CD8-positive, alpha-beta memory T cell (primary cell): ENCODE measurements at regions not wholly inside any gene's neighbourhood (a gene's known extent, or its start where the extent isn't known, plus 50 kb on each side); places are given as distances from the start of the nearest gene placed in this dataset.

ENCODE experiments used
- CTCF ChIA-PET: fragments of 350-600 bp; sonication (Branson Sonifier 250); formaldehyde crosslinking; loops from one replicate; lab custom pipeline; 2021; ENCODE audit warnings: antibody characterized with exemption; lab: Charles Lee
- POLR2A ChIA-PET: fragments of 350-600 bp; sonication (Branson Sonifier 250); formaldehyde crosslinking; loops from one replicate; lab custom pipeline; 2021; ENCODE audit warnings: antibody characterized with exemption; lab: Charles Lee
- DNase-seq, 5 donors: peaks; one replicate each; pipeline versions ENCODE4 v3.0.0 to v3.0.0-alpha.2; 2020 to 2022; ENCODE audit warnings: mixed read lengths in 1 of 5
- H3K27ac ChIP-seq: one replicate; pipeline ENCODE4 v1.7.0; 2013; ENCODE audit warnings: low read depth, mild to moderate bottlenecking, low read length, moderate library complexity
- H3K27me3 ChIP-seq: 2 replicates; pipeline ENCODE4 v1.7.0; 2013; ENCODE audit warnings: low read length, mild to moderate bottlenecking; ENCODE audit not compliant: insufficient read depth, poor library complexity, severe bottlenecking
- H3K36me3 ChIP-seq: 2 replicates; pipeline ENCODE4 v1.7.0; 2013; ENCODE audit warnings: mild to moderate bottlenecking, low read length, moderate library complexity; ENCODE audit not compliant: insufficient read depth
- H3K4me1 ChIP-seq: 2 replicates; pipeline ENCODE4 v1.7.0; 2013; ENCODE audit warnings: mild to moderate bottlenecking, low read length, moderate library complexity; ENCODE audit not compliant: insufficient read depth
- H3K4me3 ChIP-seq: 2 replicates; pipeline ENCODE4 v1.7.0; 2013; ENCODE audit warnings: mild to moderate bottlenecking, low read length
- H3K9me3 ChIP-seq: 2 replicates; pipeline ENCODE4 v1.7.0; 2013; ENCODE audit warnings: mild to moderate bottlenecking, low read length
- H3K27ac Mint-ChIP-seq, 8 donors: one replicate each; pipeline ENCODE4 v1.8.0; 2020 to 2021; ENCODE audit warnings: mixed read lengths in 8 of 8, mild to moderate bottlenecking in 6 of 8, inconsistent platforms in 3 of 8, moderate library complexity in 3 of 8
- H3K27me3 Mint-ChIP-seq, 2 donors: one replicate each; pipeline ENCODE4 v1.8.0; 2020 to 2021; ENCODE audit warnings: mixed read lengths in 2 of 2, mild to moderate bottlenecking in 1 of 2, moderate library complexity in 1 of 2
- H3K36me3 Mint-ChIP-seq, 3 donors: one replicate each; pipeline ENCODE4 v1.8.0; 2020 to 2021; ENCODE audit warnings: mixed read lengths in 3 of 3, inconsistent platforms in 1 of 3, mild to moderate bottlenecking in 1 of 3
- H3K4me1 Mint-ChIP-seq, 3 donors: one replicate each; pipeline ENCODE4 v1.8.0; 2020 to 2021; ENCODE audit warnings: mixed read lengths in 3 of 3, inconsistent platforms in 1 of 3, mild to moderate bottlenecking in 1 of 3
- H3K4me3 Mint-ChIP-seq, 7 donors: one replicate each; pipeline ENCODE4 v1.8.0; 2020 to 2021; ENCODE audit warnings: mixed read lengths in 7 of 7, mild to moderate bottlenecking in 6 of 7, moderate library complexity in 4 of 7, inconsistent platforms in 2 of 7
- H3K9me3 Mint-ChIP-seq, 5 donors: one replicate each; pipeline ENCODE4 v1.8.0; 2020 to 2022; ENCODE audit warnings: mixed read lengths in 5 of 5, mild to moderate bottlenecking in 3 of 5, moderate library complexity in 2 of 5, inconsistent platforms in 1 of 5

DNA sequence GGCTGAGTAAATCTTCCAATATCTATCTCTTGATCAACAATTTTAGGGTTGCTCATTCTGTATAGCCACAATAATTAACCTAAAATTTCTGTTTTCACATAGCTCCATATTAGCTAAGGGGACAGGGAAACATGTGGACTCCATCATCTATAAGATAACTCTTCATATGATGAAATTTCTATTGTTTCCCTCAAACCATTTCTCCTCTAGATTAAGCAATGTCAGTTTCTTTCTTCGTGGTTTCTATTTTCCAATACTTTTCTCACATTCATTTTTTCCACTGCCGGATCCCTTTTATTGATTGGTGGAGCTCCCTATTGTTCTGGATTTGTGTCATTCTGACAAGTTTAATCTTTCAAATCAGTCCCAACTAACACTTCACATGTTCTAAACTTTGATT lies 1221.3 kb upstream of the ZEB2 start:
- POLR2A ChIA-PET, result no interaction called here
- no peaks in the 10 kb centered on the region for H3K36me3 Mint-ChIP-seq

GRCh38 chr2:145740302-145740701 lies 1220.4 kb upstream of the ZEB2 start:
- Histone ChIP-seq H3K27me3 (no peaks in the 10 kb centered on the region), H3K4me1 (no peaks in the 10 kb centered on the region), H3K36me3 (no peaks in the 10 kb centered on the region), H3K9me3 (no peaks in the 10 kb centered on the region), H3K4me3 (no peak overlapping the region), H3K27ac (no peak overlapping the region)
- Mint-ChIP-seq H3K27me3 (no peaks in the 10 kb centered on the region), H3K9me3 (peaks cover 0 to 3% (median 2%) of the 10 kb centered on the region in 5 donors), H3K4me1 (no peaks in the 10 kb centered on the region), H3K36me3 (no peaks in the 10 kb centered on the region), H3K4me3 (no peak overlapping the region), H3K27ac (no peak overlapping the region)
- ChIA-PET CTCF (no interaction called here), POLR2A (no interaction called here)
- no peak for DNase-seq

More for the DNA sequence above, 1221.3 kb upstream of the ZEB2 start:
- Mint-ChIP-seq H3K27ac (no peak overlapping the region), H3K4me1 (no peaks in the 10 kb centered on the region), H3K4me3 (no peak overlapping the region), H3K27me3 (no peaks in the 10 kb centered on the region), H3K9me3 (peaks cover 0 to 3% (median 0%) of the 10 kb centered on the region in 5 donors)
- Histone ChIP-seq H3K9me3 (no peaks in the 10 kb centered on the region), H3K4me1 (no peaks in the 10 kb centered on the region), H3K27me3 (no peaks in the 10 kb centered on the region), H3K36me3 (no peaks in the 10 kb centered on the region), H3K4me3 (no peak overlapping the region), H3K27ac (no peak overlapping the region)
- CTCF ChIA-PET, result no interaction called here
- DNase-seq, result no peak

GRCh38 chr2:145739681-145740080 lies 1219.8 kb upstream of the ZEB2 start:
- ChIA-PET CTCF (no interaction called here), POLR2A (no interaction called here)
- Mint-ChIP-seq H3K27ac (no peak overlapping the region), H3K4me1 (no peaks in the 10 kb centered on the region), H3K4me3 (no peak overlapping the region), H3K36me3 (no peaks in the 10 kb centered on the region), H3K9me3 (peaks cover 0 to 6% (median 0%) of the 10 kb centered on the region in 5 donors), H3K27me3 (no peaks in the 10 kb centered on the region)
- Histone ChIP-seq H3K4me1 (no peaks in the 10 kb centered on the region), H3K9me3 (no peaks in the 10 kb centered on the region), H3K4me3 (no peak overlapping the region), H3K36me3 (no peaks in the 10 kb centered on the region), H3K27me3 (no peaks in the 10 kb centered on the region), H3K27ac (no peak overlapping the region)
- no peak for DNase-seq

DNA sequence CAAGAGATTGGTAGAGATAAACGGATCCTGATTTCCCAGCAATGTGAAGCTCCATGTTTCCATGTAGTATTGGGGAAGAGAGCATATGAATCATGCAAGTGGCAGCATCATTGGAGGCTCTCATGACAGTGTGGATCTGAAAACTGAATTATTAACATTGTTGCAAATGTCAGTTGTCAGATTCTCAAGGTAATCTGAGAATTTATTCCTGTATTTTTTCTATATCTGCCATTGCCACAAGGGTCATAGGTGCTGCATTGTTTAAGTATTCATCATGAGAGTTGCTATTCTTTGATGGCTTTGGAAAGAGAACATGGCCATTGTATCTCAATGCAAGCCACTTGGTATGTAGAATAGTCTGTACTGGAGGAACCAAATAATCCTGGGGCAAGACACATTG lies 1217.0 kb upstream of the ZEB2 start:
- Histone ChIP-seq H3K36me3 (no peaks in the 10 kb centered on the region), H3K4me1 (no peaks in the 10 kb centered on the region), H3K27me3 (no peaks in the 10 kb centered on the region), H3K4me3 (no peak overlapping the region), H3K27ac (no peak overlapping the region), H3K9me3 (no peaks in the 10 kb centered on the region)
- no peaks in the 10 kb centered on the region for H3K36me3 Mint-ChIP-seq
- ChIA-PET POLR2A (no interaction called here), CTCF (no interaction called here)
- no peaks in the 10 kb centered on the region for H3K27me3 Mint-ChIP-seq
- no peak overlapping the region for H3K27ac Mint-ChIP-seq
- H3K4me3 Mint-ChIP-seq, result no peak overlapping the region
- H3K4me1 Mint-ChIP-seq, result no peaks in the 10 kb centered on the region
- DNase-seq, result no peak
- H3K9me3 Mint-ChIP-seq, result peaks cover 0 to 10% (median 0%) of the 10 kb centered on the region in 5 donors

DNA sequence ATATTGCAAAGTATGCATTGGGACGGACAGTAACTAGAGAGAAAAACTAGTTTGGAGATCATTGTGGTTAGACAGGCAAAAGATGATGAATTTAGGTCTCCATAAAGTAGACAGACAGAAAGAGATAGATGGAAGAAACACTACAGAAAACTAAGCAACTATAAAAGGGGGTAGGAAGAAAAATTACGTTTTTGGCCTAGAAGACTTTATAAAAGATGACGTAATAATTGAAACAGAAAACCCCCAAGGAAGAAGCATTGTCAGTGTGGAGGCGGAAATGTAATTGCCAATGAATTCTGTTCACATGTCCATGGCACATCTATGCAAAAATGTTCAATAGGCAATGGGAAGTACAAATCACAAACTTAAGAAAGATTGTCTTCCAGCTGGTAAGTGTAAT lies 1211.5 kb upstream of the ZEB2 start:
- ChIA-PET CTCF (no interaction called here), POLR2A (no interaction called here)
- no peak overlapping the region for H3K27ac Mint-ChIP-seq
- no peaks in the 10 kb centered on the region for H3K36me3 Mint-ChIP-seq
- H3K36me3 ChIP-seq, result no peaks in the 10 kb centered on the region
- H3K27me3 Mint-ChIP-seq, result no peaks in the 10 kb centered on the region
- DNase-seq, result no peak
- no peak overlapping the region for H3K4me3 Mint-ChIP-seq
- no peaks in the 10 kb centered on the region for H3K4me1 Mint-ChIP-seq
- no peaks in the 10 kb centered on the region for H3K4me1 ChIP-seq
- no peak overlapping the region for H3K27ac ChIP-seq
- peaks cover 0 to 10% (median 3%) of the 10 kb centered on the region in 5 donors for H3K9me3 Mint-ChIP-seq
- no peaks in the 10 kb centered on the region for H3K27me3 ChIP-seq
- no peak overlapping the region for H3K4me3 ChIP-seq
- no peaks in the 10 kb centered on the region for H3K9me3 ChIP-seq

- Histone ChIP-seq H3K27ac (no peak overlapping the region), H3K4me1 (no peaks in the 10 kb centered on the region), H3K27me3 (no peaks in the 10 kb centered on the region), H3K4me3 (no peak overlapping the region), H3K9me3 (no peaks in the 10 kb centered on the region), H3K36me3 (no peaks in the 10 kb centered on the region)
- H3K4me3 Mint-ChIP-seq, result no peak overlapping the region
- CTCF ChIA-PET, result no interaction called here
- no peak for DNase-seq
- no peaks in the 10 kb centered on the region for H3K4me1 Mint-ChIP-seq
- no peak overlapping the region for H3K27ac Mint-ChIP-seq
- H3K27me3 Mint-ChIP-seq, result no peaks in the 10 kb centered on the region
- H3K9me3 Mint-ChIP-seq, result peaks cover 0 to 6% (median 3%) of the 10 kb centered on the region in 5 donors
- H3K36me3 Mint-ChIP-seq, result no peaks in the 10 kb centered on the region
- POLR2A ChIA-PET, result no interaction called here
Observed at GRCh38 chr2:145729993-145730770, 1210.3 kb upstream of the ZEB2 start.

GRCh38 chr2:145729481-145729880 lies 1209.6 kb upstream of the ZEB2 start:
- H3K27me3 Mint-ChIP-seq, result no peaks in the 10 kb centered on the region
- ChIA-PET CTCF (no interaction called here), POLR2A (no interaction called here)
- H3K4me1 Mint-ChIP-seq, result no peaks in the 10 kb centered on the region
- H3K4me3 Mint-ChIP-seq, result no peak overlapping the region
- no peaks in the 10 kb centered on the region for H3K9me3 ChIP-seq
- H3K4me3 ChIP-seq, result no peak overlapping the region
- peaks cover 0 to 4% (median 3%) of the 10 kb centered on the region in 5 donors for H3K9me3 Mint-ChIP-seq
- no peaks in the 10 kb centered on the region for H3K27me3 ChIP-seq
- no peak overlapping the region for H3K27ac Mint-ChIP-seq
- no peaks in the 10 kb centered on the region for H3K36me3 ChIP-seq
- no peak for DNase-seq
- no peaks in the 10 kb centered on the region for H3K4me1 ChIP-seq
- no peak overlapping the region for H3K27ac ChIP-seq
- no peaks in the 10 kb centered on the region for H3K36me3 Mint-ChIP-seq

GRCh38 chr2:145728511-145728910 lies 1208.6 kb upstream of the ZEB2 start:
- CTCF ChIA-PET, result no interaction called here
- Mint-ChIP-seq H3K9me3 (peaks cover 0 to 3% (median 0%) of the 10 kb centered on the region in 5 donors), H3K4me1 (no peaks in the 10 kb centered on the region), H3K27ac (no peak overlapping the region), H3K27me3 (no peaks in the 10 kb centered on the region), H3K36me3 (no peaks in the 10 kb centered on the region), H3K4me3 (no peak overlapping the region)
- no peaks in the 10 kb centered on the region for H3K27me3 ChIP-seq
- POLR2A ChIA-PET, result no interaction called here
- H3K27ac ChIP-seq, result no peak overlapping the region
- no peaks in the 10 kb centered on the region for H3K9me3 ChIP-seq
- no peak overlapping the region for H3K4me3 ChIP-seq
- H3K36me3 ChIP-seq, result no peaks in the 10 kb centered on the region
- no peaks in the 10 kb centered on the region for H3K4me1 ChIP-seq
- no peak for DNase-seq
